ENCODE measurements at regions not wholly inside any gene's neighbourhood (a gene's known extent, or its start where the extent isn't known, plus 50 kb on each side); places are given as distances from the start of the nearest gene placed in this dataset.

- DNase-seq: no peak
Measured at GRCh38 chr1:69414574-69414973, 153.1 kb upstream of the LRRC7 start.

GRCh38 chr1:69421286-69421685, 146.4 kb upstream of the LRRC7 start:
- DNase-seq: no peak

GRCh38 chr1:69425871-69426270, 141.9 kb upstream of the LRRC7 start:
- DNase-seq: no peak

- DNase-seq: no peak
Measured at GRCh38 chr1:69426401-69426800, 141.3 kb upstream of the LRRC7 start.

- no peak for DNase-seq
Measured at GRCh38 chr1:69433073-69433472, 134.6 kb upstream of the LRRC7 start.

GRCh38 chr1:69436151-69436550, 131.6 kb upstream of the LRRC7 start:
- no peak for DNase-seq

GRCh38 chr1:69438056-69438795, 129.5 kb upstream of the LRRC7 start:
- no peak for DNase-seq

- no peak for DNase-seq
Measured at GRCh38 chr1:69441496-69441895, 126.2 kb upstream of the LRRC7 start.

- no peak for DNase-seq
Measured at GRCh38 chr1:69451196-69451595, 116.5 kb upstream of the LRRC7 start.

- DNase-seq: no peak
Measured at GRCh38 chr1:69455718-69456117, 112.0 kb upstream of the LRRC7 start.

- no peak for DNase-seq
Measured at GRCh38 chr1:69459244-69459643, 108.5 kb upstream of the LRRC7 start.

- DNase-seq: no peak
Measured at GRCh38 chr1:69475021-69475420, 92.7 kb upstream of the LRRC7 start.

- DNase-seq: no peak
Measured at GRCh38 chr1:69479734-69480133, 88.0 kb upstream of the LRRC7 start.

- DNase-seq: no peak
Measured at GRCh38 chr1:69483246-69483645, 84.5 kb upstream of the LRRC7 start.

- DNase-seq: no peak
Measured at GRCh38 chr1:69485616-69486015, 82.1 kb upstream of the LRRC7 start.

GRCh38 chr1:69491416-69491815, 76.3 kb upstream of the LRRC7 start:
- no peak for DNase-seq

GRCh38 chr1:69492286-69492685, 75.4 kb upstream of the LRRC7 start:
- DNase-seq: no peak

GRCh38 chr1:69494221-69494620, 73.5 kb upstream of the LRRC7 start:
- no peak for DNase-seq

GRCh38 chr1:69497441-69498221, 70.1 kb upstream of the LRRC7 start:
- DNase-seq: no peak

GRCh38 chr1:69498711-69499110, 69.0 kb upstream of the LRRC7 start:
- DNase-seq: no peak

GRCh38 chr1:69499203-69499803, 68.4 kb upstream of the LRRC7 start:
- no peak for DNase-seq

- DNase-seq: no peak
Measured at GRCh38 chr1:69502991-69503390, 64.7 kb upstream of the LRRC7 start.

Measured in hypothalamus (tissue), 51 donors.